H54 (cell line): ENCODE measurements at regions not wholly inside any gene's neighbourhood (a gene's known extent, or its start where the extent isn't known, plus 50 kb on each side); places are given as distances from the start of the nearest gene placed in this dataset.
A peak's percentile ranks its signal among the peaks of the same experiment; 100 is the strongest.

Source experiments
- DNase-seq: peaks from one replicate; pipeline ENCODE4 v3.0.0; 2011; ENCODE audit warnings: low spot score, mixed read lengths; ENCODE audit not compliant: insufficient read length
- FAIRE-seq: peaks from 3 replicates; lab custom pipeline; 2011; peaks lifted over from hg19 to GRCh38; lab: Jason Lieb, UNC
- POLR2A ChIP-seq: IDR thresholded peaks from 2 replicates; pipeline ENCODE4 v1.6.1; 2011; ENCODE audit warnings: low read depth, mild to moderate bottlenecking, low read length

- FAIRE-seq (no peak), DNase-seq (no peak)
These were observed 59.2 kb upstream of the ZDHHC17 start for GRCh38 chr12:76704693-76705092.

GRCh38 chr12:76706101-76706500 is 57.8 kb upstream of the ZDHHC17 start:
- no peak for TF ChIP-seq POLR2A
- peak; percentile 7 for DNase-seq
- peak; percentile 73 for FAIRE-seq

More at GRCh38 chr12:76704693-76705092, 59.2 kb upstream of the ZDHHC17 start:
- TF ChIP-seq POLR2A = no peak

- TF ChIP-seq POLR2A = no peak
- no peak for DNase-seq
- no peak for FAIRE-seq
These were observed 57.2 kb upstream of the ZDHHC17 start for GRCh38 chr12:76706761-76707160.

GRCh38 chr12:76707772-76708171 is 56.1 kb upstream of the ZDHHC17 start:
- no peak for TF ChIP-seq POLR2A
- FAIRE-seq (no peak), DNase-seq (no peak)

- no peak for TF ChIP-seq POLR2A
- DNase-seq (no peak), FAIRE-seq (no peak)
These were observed 55.6 kb upstream of the ZDHHC17 start for GRCh38 chr12:76708296-76708695.

GRCh38 chr12:76711241-76711640 is 52.7 kb upstream of the ZDHHC17 start:
- DNase-seq = no peak
- TF ChIP-seq POLR2A = no peak
- FAIRE-seq = peak; percentile 72

- DNase-seq (no peak), FAIRE-seq (peak; percentile 82)
- TF ChIP-seq POLR2A = no peak
These were observed 50.8 kb upstream of the ZDHHC17 start for GRCh38 chr12:76713130-76713529.

- FAIRE-seq = no peak
- no peak for TF ChIP-seq POLR2A
These were observed 49.9 kb upstream of the ZDHHC17 start for GRCh38 chr12:76713986-76714385.

More at GRCh38 chr12:76713986-76714385, 49.9 kb upstream of the ZDHHC17 start:
- DNase-seq = no peak
